BLaER1 treated with 17β-estradiol and CSF1 and Interleukin-3, amounts not matched to agents 10 nM and 100 nM (cell line): ENCODE measurements at regions not wholly inside any gene's neighbourhood (a gene's known extent, or its start where the extent isn't known, plus 50 kb on each side); places are given as distances from the start of the nearest gene placed in this dataset.

Source experiments
- H3K27ac ChIP-seq, 11 experiments: shearing (Covaris generic); formaldehyde crosslinking; 2 replicates each; pipeline ENCODE4 v1.8.1; 2022
- H3K27me3 ChIP-seq, 11 experiments: shearing (Covaris generic); formaldehyde crosslinking; 2 replicates each; pipeline ENCODE4 v1.8.1; 2022
- H3K36me3 ChIP-seq, 11 experiments: shearing (Covaris generic); formaldehyde crosslinking; 2 replicates each; pipeline ENCODE4 v1.8.1; 2022
- H3K4me1 ChIP-seq, 10 experiments: shearing (Covaris generic); formaldehyde crosslinking; 2 replicates each; pipeline ENCODE4 v1.8.1; 2022
- H3K4me2 ChIP-seq, 11 experiments: shearing (Covaris generic); formaldehyde crosslinking; 2 replicates each; pipeline ENCODE4 v1.8.1; 2022
- H3K4me3 ChIP-seq, 10 experiments: shearing (Covaris generic); formaldehyde crosslinking; 2 replicates each; pipeline ENCODE4 v1.8.1; 2022
- H3K9ac ChIP-seq, 11 experiments: shearing (Covaris generic); formaldehyde crosslinking; 2 replicates each; pipeline ENCODE4 v1.8.1; 2022
- H3K9me3 ChIP-seq, 11 experiments: shearing (Covaris generic); formaldehyde crosslinking; replicated peaks in 1 of 11; 2 replicates each; pipeline ENCODE4 v1.8.1; 2022
- H4K20me1 ChIP-seq, 11 experiments: shearing (Covaris generic); formaldehyde crosslinking; 2 replicates each; pipeline ENCODE4 v1.8.1; 2022
- Cebpa-rat ChIP-seq, 11 experiments: shearing (Covaris generic); IDR thresholded peaks; 2 replicates each; pipeline ENCODE4 v1.8.1; 2022

GRCh38 chr19:28606269-28607032 is 606.5 kb downstream of the UQCRFS1 start:
- 0 out of 22 replicates have a peak, but pooled peaks cover 0 to 5% (median 0%) of the 10 kb centered on the region in 11 experiments for H3K36me3 ChIP-seq
- peaks cover 34 to 53% (median 44%) of the 10 kb centered on the region in 11 experiments for H3K9me3 ChIP-seq
- no peak overlapping the region for H3K9ac ChIP-seq
- H4K20me1 ChIP-seq = no peaks in the 10 kb centered on the region
- no peaks in the 10 kb centered on the region for H3K27me3 ChIP-seq
- no peak overlapping the region for H3K4me2 ChIP-seq
- H3K27ac ChIP-seq = peak overlapping the region in 2 of 11 experiments; percentile 22 to 29; a peak in 2 of 22 replicates
- no peaks in the 10 kb centered on the region for H3K4me1 ChIP-seq
- no peak for TF ChIP-seq Cebpa-rat (IDR thresholded peaks at IDR 0.05)
- H3K4me3 ChIP-seq = peak overlapping the region in 1 of 10 experiments; percentile 31; a peak in 1 of 20 replicates

- Histone ChIP-seq H3K27me3 (no peaks in the 10 kb centered on the region), H3K4me2 (no peak overlapping the region), H3K4me3 (no peak overlapping the region), H3K27ac (no peak overlapping the region; a peak in 1 of 22 replicates), H3K4me1 (no peaks in the 10 kb centered on the region), H3K9ac (no peak overlapping the region), H4K20me1 (no peaks in the 10 kb centered on the region), H3K36me3 (0 out of 22 replicates have a peak, but pooled peaks cover 0 to 5% (median 0%) of the 10 kb centered on the region in 11 experiments), H3K9me3 (peaks cover 34 to 53% (median 44%) of the 10 kb centered on the region in 11 experiments)
- TF ChIP-seq Cebpa-rat (IDR thresholded peaks at IDR 0.05) = no peak
Observed at GRCh38 chr19:28605501-28606268, 607.3 kb downstream of the UQCRFS1 start.

GRCh38 chr19:28603453-28603852 is 609.5 kb downstream of the UQCRFS1 start:
- no peak overlapping the region for H3K4me3 ChIP-seq
- peaks cover 29 to 38% (median 38%) of the 10 kb centered on the region in 11 experiments for H3K9me3 ChIP-seq
- H4K20me1 ChIP-seq = no peaks in the 10 kb centered on the region
- H3K27me3 ChIP-seq = no peaks in the 10 kb centered on the region
- no peak overlapping the region for H3K9ac ChIP-seq
- no peak overlapping the region for H3K4me2 ChIP-seq
- H3K36me3 ChIP-seq = 0 out of 22 replicates have a peak, but pooled peaks cover 0 to 5% (median 0%) of the 10 kb centered on the region in 11 experiments
- no peaks in the 10 kb centered on the region for H3K4me1 ChIP-seq
- TF ChIP-seq Cebpa-rat (IDR thresholded peaks at IDR 0.05) = no peak
- no peak overlapping the region for H3K27ac ChIP-seq

- no peak overlapping the region for H3K4me2 ChIP-seq
- H3K36me3 ChIP-seq = 0 out of 22 replicates have a peak, but pooled peaks cover 0 to 5% (median 0%) of the 10 kb centered on the region in 11 experiments
- no peaks in the 10 kb centered on the region for H3K27me3 ChIP-seq
- H3K9me3 ChIP-seq = peaks cover 22 to 31% (median 31%) of the 10 kb centered on the region in 11 experiments
- TF ChIP-seq Cebpa-rat (IDR thresholded peaks at IDR 0.05) = no peak
- no peak overlapping the region for H3K27ac ChIP-seq
- H4K20me1 ChIP-seq = no peaks in the 10 kb centered on the region
- no peaks in the 10 kb centered on the region for H3K4me1 ChIP-seq
- no peak overlapping the region for H3K9ac ChIP-seq
- no peak overlapping the region for H3K4me3 ChIP-seq
Observed at GRCh38 chr19:28602675-28603298, 610.2 kb downstream of the UQCRFS1 start.

GRCh38 chr19:28601723-28602440 is 611.1 kb downstream of the UQCRFS1 start:
- H3K27me3 ChIP-seq = no peaks in the 10 kb centered on the region
- peaks cover 13 to 22% (median 22%) of the 10 kb centered on the region in 11 experiments for H3K9me3 ChIP-seq
- no peak for TF ChIP-seq Cebpa-rat (IDR thresholded peaks at IDR 0.05)
- no peak overlapping the region for H3K27ac ChIP-seq
- H3K9ac ChIP-seq = no peak overlapping the region
- H3K4me1 ChIP-seq = no peaks in the 10 kb centered on the region
- H4K20me1 ChIP-seq = no peaks in the 10 kb centered on the region
- no peak overlapping the region for H3K4me3 ChIP-seq
- 0 out of 22 replicates have a peak, but pooled peaks cover 0 to 4% (median 0%) of the 10 kb centered on the region in 11 experiments for H3K36me3 ChIP-seq
- H3K4me2 ChIP-seq = no peak overlapping the region

GRCh38 chr19:28598861-28599260 is 614.1 kb downstream of the UQCRFS1 start:
- Histone ChIP-seq H3K27me3 (no peaks in the 10 kb centered on the region), H3K27ac (no peak overlapping the region), H3K4me2 (no peak overlapping the region), H3K9me3 (peaks cover 0 to 2% (median 0%) of the 10 kb centered on the region in 11 experiments; a peak in 1 of 22 replicates), H3K36me3 (no peaks in the 10 kb centered on the region), H3K4me1 (no peaks in the 10 kb centered on the region), H4K20me1 (no peaks in the 10 kb centered on the region), H3K9ac (no peak overlapping the region), H3K4me3 (no peak overlapping the region)
- TF ChIP-seq Cebpa-rat (IDR thresholded peaks at IDR 0.05) = no peak

GRCh38 chr19:28596561-28597071 is 616.3 kb downstream of the UQCRFS1 start:
- Histone ChIP-seq H3K9ac (no peak overlapping the region), H3K36me3 (no peaks in the 10 kb centered on the region), H3K27me3 (no peaks in the 10 kb centered on the region), H3K27ac (no peak overlapping the region), H4K20me1 (no peaks in the 10 kb centered on the region), H3K4me1 (peaks cover 0 to 3% (median 0%) of the 10 kb centered on the region in 10 experiments; a peak in 3 of 20 replicates), H3K4me3 (no peak overlapping the region), H3K9me3 (peaks cover 0 to 5% (median 0%) of the 10 kb centered on the region in 11 experiments; a peak in 1 of 22 replicates), H3K4me2 (no peak overlapping the region)
- no peak for TF ChIP-seq Cebpa-rat (IDR thresholded peaks at IDR 0.05)

GRCh38 chr19:28595722-28596480 is 617.0 kb downstream of the UQCRFS1 start:
- no peak overlapping the region for H3K9ac ChIP-seq
- H3K4me3 ChIP-seq = no peak overlapping the region
- no peak overlapping the region for H3K27ac ChIP-seq
- H3K4me2 ChIP-seq = no peak overlapping the region
- TF ChIP-seq Cebpa-rat (IDR thresholded peaks at IDR 0.05) = no peak
- peaks cover 0 to 5% (median 0%) of the 10 kb centered on the region in 11 experiments; a peak in 1 of 22 replicates for H3K9me3 ChIP-seq
- no peaks in the 10 kb centered on the region for H3K27me3 ChIP-seq
- H3K4me1 ChIP-seq = peaks cover 0 to 10% (median 5%) of the 10 kb centered on the region in 10 experiments; a peak in 13 of 20 replicates
- H3K36me3 ChIP-seq = no peaks in the 10 kb centered on the region
- H4K20me1 ChIP-seq = no peaks in the 10 kb centered on the region
